Mesodermal cell (in vitro differentiated cells): ENCODE measurements at regions not wholly inside any gene's neighbourhood (a gene's known extent, or its start where the extent isn't known, plus 50 kb on each side); places are given as distances from the start of the nearest gene placed in this dataset.

Experiments used
- H3K27ac ChIP-seq: 2 replicates; pipeline ENCODE4 v1.7.0; 2013; ENCODE audit warnings: mild to moderate bottlenecking, low read depth, low read length, moderate library complexity; ENCODE audit not compliant: severe bottlenecking
- H3K36me3 ChIP-seq: 2 replicates; pipeline ENCODE4 v1.7.1; 2013; ENCODE audit warnings: mild to moderate bottlenecking, low read length, moderate library complexity; ENCODE audit not compliant: control insufficient read depth, insufficient read depth
- H3K4me1 ChIP-seq: one replicate; pipeline ENCODE4 v1.7.1; 2013; ENCODE audit warnings: mild to moderate bottlenecking, low read length; ENCODE audit not compliant: insufficient read depth, control insufficient read depth, poor library complexity, severe bottlenecking
- H3K4me3 ChIP-seq: 2 replicates; pipeline ENCODE4 v1.7.0; 2013; ENCODE audit warnings: low read length, control low read depth, mild to moderate bottlenecking; ENCODE audit not compliant: insufficient read depth, poor library complexity, severe bottlenecking; ENCODE audit errors: extremely low read depth
- H3K9me3 ChIP-seq: 2 replicates; pipeline ENCODE4 v1.7.1; 2013; ENCODE audit warnings: mild to moderate bottlenecking, low read length, moderate library complexity; ENCODE audit not compliant: control insufficient read depth
- WGBS, 2 experiments: methylation state at CpG; one replicate each; pipeline ENCODE4 v1.1.5; 2013; ENCODE audit warnings: missing lambda C conversion rate in 2 of 2; ENCODE audit not compliant: insufficient coverage in 2 of 2; 5-methylcytosine and 5-hydroxymethylcytosine counted together

DNA sequence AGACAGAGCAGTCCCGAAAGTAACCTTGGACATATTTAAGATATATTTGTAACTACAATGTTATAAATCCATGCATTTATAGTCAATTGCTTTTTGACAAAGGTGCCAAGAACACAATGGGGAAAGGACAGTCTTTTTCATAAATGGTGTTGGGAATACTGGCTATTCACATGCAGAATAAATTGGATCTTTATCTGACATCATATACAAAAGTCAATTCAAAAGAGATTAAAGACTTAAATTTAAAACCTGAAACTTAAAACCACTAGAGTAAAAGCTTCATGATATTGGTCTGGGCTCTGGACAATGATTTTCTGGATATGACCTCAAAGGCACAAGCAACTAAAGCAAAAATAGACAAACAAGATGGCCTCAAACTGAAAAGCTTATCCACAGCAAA, 950.7 kb upstream of the TYRP1 start:
- Histone ChIP-seq H3K4me3 (no peak overlapping the region), H3K36me3 (no peaks in the 10 kb centered on the region), H3K9me3 (no peaks in the 10 kb centered on the region), H3K27ac (no peak overlapping the region), H3K4me1 (no peaks in the 10 kb centered on the region)
- WGBS, 2 experiments = no CpG with 5 or more reads among the region's 1 CpG

DNA sequence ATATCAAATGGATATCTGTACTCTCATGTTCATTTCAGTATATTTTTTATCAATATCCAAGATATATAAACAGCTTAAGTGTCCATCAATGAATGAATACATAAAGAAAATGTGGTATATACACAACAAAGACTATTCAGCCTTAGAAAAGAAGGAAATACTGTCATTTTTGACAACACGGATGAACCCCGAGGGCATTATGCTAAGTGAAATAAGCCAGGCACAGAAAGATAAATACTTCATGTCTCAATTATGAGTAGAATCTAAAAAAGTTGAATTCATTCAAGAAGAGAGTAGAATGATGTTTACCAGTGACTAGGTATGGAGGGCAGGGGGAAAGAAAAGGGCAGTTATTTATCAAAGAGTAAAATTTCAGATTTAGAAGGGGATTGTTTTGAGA, 949.8 kb upstream of the TYRP1 start:
- no peak overlapping the region for H3K27ac ChIP-seq
- no peaks in the 10 kb centered on the region for H3K4me1 ChIP-seq
- no peaks in the 10 kb centered on the region for H3K9me3 ChIP-seq
- no peaks in the 10 kb centered on the region for H3K36me3 ChIP-seq
- no peak overlapping the region for H3K4me3 ChIP-seq
- no CpG with 5 or more reads among the region's 2 CpGs for WGBS, 2 experiments

DNA sequence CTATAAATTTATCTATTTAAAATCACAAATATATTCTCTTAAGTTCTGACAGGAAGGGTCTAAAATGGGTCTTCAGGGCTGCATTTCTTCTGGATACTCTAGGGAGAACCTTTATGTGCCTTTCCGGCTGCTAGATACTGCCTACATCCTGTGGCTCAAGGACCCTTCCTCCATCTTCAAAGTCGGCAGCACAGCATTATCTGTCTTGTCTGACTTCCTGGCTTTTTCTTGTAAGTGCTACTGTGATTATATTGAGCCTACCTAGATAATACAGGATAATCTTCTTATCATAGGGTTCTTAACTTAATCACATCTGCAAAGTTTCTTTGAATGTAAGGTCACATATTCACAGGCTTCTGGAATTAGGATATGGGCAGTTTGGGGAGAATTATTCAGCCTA, 943.8 kb upstream of the TYRP1 start:
- H3K4me3 ChIP-seq = no peak overlapping the region
- no peaks in the 10 kb centered on the region for H3K36me3 ChIP-seq
- no peak overlapping the region for H3K27ac ChIP-seq
- H3K9me3 ChIP-seq = no peaks in the 10 kb centered on the region
- H3K4me1 ChIP-seq = no peaks in the 10 kb centered on the region
- no CpG with 5 or more reads among the region's 2 CpGs for WGBS, 2 experiments

DNA sequence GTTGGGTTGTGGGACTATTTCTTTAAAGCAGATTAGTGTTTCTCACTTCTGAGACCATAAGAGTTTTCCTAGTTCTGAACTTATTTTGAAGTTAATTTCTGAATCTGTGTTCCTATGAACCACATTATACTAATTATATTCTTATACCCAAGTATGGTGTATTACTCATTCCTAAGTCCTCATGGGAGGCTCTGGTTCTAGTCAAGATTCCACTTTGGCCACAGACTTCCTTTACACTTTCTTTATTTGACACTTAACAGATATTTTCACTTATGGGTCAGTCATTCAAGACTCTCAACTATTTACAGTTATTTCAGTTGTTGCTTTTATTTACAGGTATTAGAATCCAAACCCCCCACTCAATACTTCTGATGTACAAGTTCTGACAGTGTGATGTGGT, 937.2 kb upstream of the TYRP1 start:
- Histone ChIP-seq H3K27ac (no peak overlapping the region), H3K9me3 (no peaks in the 10 kb centered on the region), H3K4me1 (no peaks in the 10 kb centered on the region), H3K36me3 (no peaks in the 10 kb centered on the region), H3K4me3 (no peak overlapping the region)

DNA sequence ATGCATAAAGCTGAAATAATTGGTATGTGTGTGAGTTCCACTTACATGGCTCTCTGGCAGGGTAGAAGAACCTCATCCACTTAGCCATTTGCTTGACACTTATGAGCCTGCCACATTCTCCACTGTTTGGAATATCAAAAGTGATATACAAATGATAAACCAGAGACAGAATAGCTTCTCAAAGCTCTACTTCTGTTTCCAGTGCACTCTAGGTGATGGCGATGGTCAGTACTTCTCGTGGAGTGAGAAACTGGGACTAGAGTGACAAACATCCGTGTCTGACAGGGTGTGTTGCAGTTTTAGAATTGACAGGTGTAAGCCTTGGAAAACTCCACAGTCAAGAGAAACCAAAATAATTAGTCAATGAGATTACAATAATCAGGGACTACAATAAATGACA, 935.8 kb upstream of the TYRP1 start:
- 100% methylated on average over 1 of the region's 3 CpGs; no CpG with 5 or more reads in 1 of the 2 experiments for WGBS, 2 experiments
- no peak overlapping the region for H3K27ac ChIP-seq
- H3K4me1 ChIP-seq = no peaks in the 10 kb centered on the region
- H3K4me3 ChIP-seq = no peak overlapping the region
- no peaks in the 10 kb centered on the region for H3K9me3 ChIP-seq
- H3K36me3 ChIP-seq = no peaks in the 10 kb centered on the region

DNA sequence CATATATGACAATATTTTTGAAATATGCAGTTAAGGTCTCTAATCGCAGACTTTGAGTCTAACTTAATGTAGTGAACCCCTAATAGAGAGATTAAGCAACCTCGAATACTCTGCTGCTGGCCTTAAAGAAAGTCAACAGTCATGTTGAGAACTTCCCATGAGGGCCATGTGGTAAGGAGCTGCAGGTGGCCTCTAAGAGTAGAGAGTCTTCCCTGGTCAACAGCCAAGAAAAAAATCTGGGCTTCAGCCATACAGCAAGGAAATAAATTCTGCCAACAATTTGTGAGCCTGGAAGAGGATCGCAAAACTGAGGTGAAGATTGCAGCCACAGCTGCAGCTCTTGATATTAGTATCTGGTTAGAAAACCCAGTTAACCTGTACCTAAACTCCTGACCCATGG, 935.2 kb upstream of the TYRP1 start:
- Histone ChIP-seq H3K36me3 (no peaks in the 10 kb centered on the region), H3K4me3 (no peak overlapping the region)
- WGBS, 2 experiments = 84 to 92% methylated on average over 2 to 3 of the region's 3 CpGs

DNA sequence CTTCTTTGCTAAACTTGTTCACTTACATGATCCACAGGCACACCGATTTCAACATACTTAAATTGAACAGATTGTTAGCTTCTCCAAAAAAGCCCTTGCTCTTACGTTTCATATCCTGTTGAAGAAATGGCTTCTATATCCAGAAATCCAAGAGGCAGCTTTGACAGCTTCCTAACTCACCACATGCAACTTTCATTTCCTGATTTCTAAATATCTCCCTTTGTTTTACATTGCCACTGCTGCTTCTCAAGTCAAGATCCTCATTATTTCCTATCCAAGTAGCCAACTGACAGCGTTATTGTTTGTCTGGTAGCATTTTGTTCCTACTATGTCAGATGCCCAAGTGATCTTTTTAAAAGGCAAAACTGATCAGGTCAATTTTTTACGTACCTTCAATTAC, 913.2 kb upstream of the TYRP1 start:
- WGBS, 2 experiments = 91 to 93% methylated on average over 4 of the region's 4 CpGs
- Histone ChIP-seq H3K4me3 (no peak overlapping the region), H3K9me3 (no peaks in the 10 kb centered on the region), H3K36me3 (no peaks in the 10 kb centered on the region), H3K27ac (no peak overlapping the region), H3K4me1 (no peaks in the 10 kb centered on the region)

More for the DNA sequence above, 935.2 kb upstream of the TYRP1 start:
- Histone ChIP-seq H3K4me1 (no peaks in the 10 kb centered on the region), H3K27ac (no peak overlapping the region), H3K9me3 (no peaks in the 10 kb centered on the region)

DNA sequence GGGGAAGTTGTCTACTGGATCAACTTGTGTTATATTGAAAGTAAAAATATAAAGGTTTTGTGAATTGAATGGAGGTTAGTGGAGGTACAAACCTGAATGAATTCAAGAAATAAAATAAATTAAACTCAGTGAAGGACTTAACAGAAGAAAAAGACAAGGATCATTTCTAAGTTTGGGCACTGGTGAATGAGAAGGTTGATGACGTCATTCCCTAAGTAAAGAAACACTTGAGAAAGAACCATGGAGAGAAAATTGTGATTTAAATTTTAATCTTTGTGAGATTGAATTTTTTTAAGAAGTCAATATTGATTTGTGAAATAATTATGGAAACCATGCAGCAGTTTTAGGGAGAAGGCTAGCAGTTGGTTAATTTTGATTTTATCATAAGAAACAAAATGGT, 900.3 kb upstream of the TYRP1 start:
- 89 to 100% methylated on average over 1 of the region's 1 CpG for WGBS, 2 experiments
- no peak overlapping the region for H3K4me3 ChIP-seq

DNA sequence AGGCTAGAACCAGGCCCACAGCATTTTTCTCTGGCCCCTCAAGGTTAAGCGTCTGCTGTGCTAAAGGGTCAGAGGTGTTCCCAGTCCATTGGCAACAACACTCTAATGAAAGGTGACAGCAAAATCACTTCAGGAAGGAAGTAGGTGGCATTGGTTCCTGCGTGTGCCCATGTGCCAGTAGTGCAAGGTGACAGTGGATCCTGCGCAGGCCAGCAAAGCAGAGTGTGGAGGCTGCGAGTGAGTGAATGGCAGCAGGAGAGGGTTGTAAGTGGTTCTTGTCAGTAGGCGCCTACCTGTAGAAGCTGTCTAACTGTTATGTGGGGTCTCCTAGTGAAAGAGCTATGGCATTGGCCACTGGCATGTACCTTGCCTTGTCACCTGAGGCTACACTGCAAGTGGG, 898.2 kb upstream of the TYRP1 start:
- Histone ChIP-seq H3K27ac (no peak overlapping the region), H3K9me3 (no peaks in the 10 kb centered on the region), H3K36me3 (no peaks in the 10 kb centered on the region), H3K4me1 (no peaks in the 10 kb centered on the region), H3K4me3 (no peak overlapping the region)
- 95 to 97% methylated on average over 5 of the region's 5 CpGs for WGBS, 2 experiments

More for the DNA sequence above, 900.3 kb upstream of the TYRP1 start:
- H3K9me3 ChIP-seq = no peaks in the 10 kb centered on the region
- no peaks in the 10 kb centered on the region for H3K36me3 ChIP-seq
- no peak overlapping the region for H3K27ac ChIP-seq
- H3K4me1 ChIP-seq = no peaks in the 10 kb centered on the region

DNA sequence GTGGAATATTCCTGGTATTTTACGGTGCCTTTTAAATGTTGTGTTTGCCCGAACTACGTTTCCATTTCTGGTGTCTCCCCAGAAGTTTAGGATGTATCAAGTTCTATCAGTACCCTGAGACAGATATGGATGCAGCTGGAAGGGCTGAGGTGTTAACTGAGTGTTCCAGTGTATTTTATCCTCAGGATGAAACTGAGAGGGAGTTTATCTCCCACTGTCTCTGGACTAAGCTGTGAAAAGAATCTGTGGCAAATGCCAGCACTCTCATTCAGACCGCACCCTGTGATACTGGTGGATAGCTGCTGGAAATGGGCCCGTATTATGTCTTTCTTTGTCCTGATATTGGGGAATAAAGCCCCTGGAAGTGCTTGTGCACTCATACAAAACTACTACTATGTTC, 887.2 kb upstream of the TYRP1 start:
- Histone ChIP-seq H3K36me3 (no peaks in the 10 kb centered on the region), H3K27ac (no peak overlapping the region), H3K9me3 (no peaks in the 10 kb centered on the region), H3K4me1 (no peaks in the 10 kb centered on the region), H3K4me3 (no peak overlapping the region)
- 94 to 100% methylated on average over 2 to 5 of the region's 5 CpGs for WGBS, 2 experiments

DNA sequence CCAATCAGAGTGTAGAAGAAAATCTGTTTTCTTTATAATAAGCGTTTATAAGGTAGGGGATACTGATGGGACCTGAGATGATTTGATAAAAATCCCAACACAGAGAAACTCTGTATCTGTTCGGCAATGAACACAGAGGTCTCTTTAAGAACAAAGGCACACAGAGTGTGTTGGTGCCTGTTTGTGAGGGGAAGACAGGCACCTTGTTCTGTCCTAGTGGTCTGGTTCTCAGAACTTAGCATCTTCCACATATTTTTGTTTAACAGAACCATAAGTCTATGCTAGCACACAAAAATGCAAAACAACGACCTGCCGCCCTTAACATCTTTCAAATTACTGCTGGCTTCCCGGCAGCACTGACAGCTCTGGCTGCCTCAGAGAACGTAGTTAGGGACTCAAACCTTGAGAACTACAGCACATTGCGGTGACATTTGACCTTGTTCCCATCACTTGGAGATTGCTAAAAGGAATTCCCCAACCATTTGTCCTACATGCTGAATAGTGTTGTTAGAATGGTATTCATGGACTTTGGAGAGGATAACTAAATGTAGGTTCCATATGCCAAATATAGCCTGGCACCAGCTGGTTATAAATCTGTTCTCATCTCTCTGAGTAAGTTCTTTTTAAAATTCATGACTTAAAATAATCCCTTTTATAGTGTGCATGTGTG, 871.7 kb upstream of the TYRP1 start:
- Histone ChIP-seq H3K36me3 (no peaks in the 10 kb centered on the region), H3K27ac (no peak overlapping the region)
- 82 to 90% methylated on average over 3 to 5 of the region's 7 CpGs for WGBS, 2 experiments

More for the DNA sequence above, 871.7 kb upstream of the TYRP1 start:
- Histone ChIP-seq H3K4me3 (no peak overlapping the region), H3K9me3 (no peaks in the 10 kb centered on the region), H3K4me1 (no peaks in the 10 kb centered on the region)
